Right lobe of liver (tissue), 6 donors: ENCODE measurements at regions not wholly inside any gene's neighbourhood (a gene's known extent, or its start where the extent isn't known, plus 50 kb on each side); places are given as distances from the start of the nearest gene placed in this dataset.

Experiments used
- ATAC-seq, 4 donors: fragments of 200-7000 bp; cut with Tn5 transposase; one replicate each; pipeline ENCODE4 v1.9.1; 2020; ENCODE audit warnings: mild to moderate bottlenecking in 4 of 4, moderate library complexity in 4 of 4
- DNase-seq, 3 donors: peaks; one replicate each; pipeline ENCODE4 v3.0.0-alpha.2; 2020
- H3K27ac ChIP-seq, 3 donors: fragments of 200-600 bp; one replicate each; pipeline ENCODE4 v1.8.0; 2022
- H3K27me3 ChIP-seq, 2 donors: fragments of 200-600 bp; one replicate each; pipeline ENCODE4 v1.8.0; 2022
- H3K36me3 ChIP-seq, 4 donors: fragments of 200-600 bp; sonication (generic) in 1 of 4; one replicate each; pipeline versions ENCODE4 v1.5.1 to v1.8.0; 2017 to 2022; ENCODE audit warnings: control low read depth in 1 of 4
- H3K4me1 ChIP-seq, 4 donors: fragments of 200-600 bp; sonication (generic) in 1 of 4; one replicate each; pipeline versions ENCODE4 v1.5.1 to v1.8.0; 2017 to 2022; ENCODE audit warnings: control low read depth in 1 of 4
- H3K4me3 ChIP-seq, 3 donors: fragments of 200-600 bp; one replicate each; pipeline ENCODE4 v1.8.0; 2022
- H3K9me3 ChIP-seq, 4 donors: fragments of 200-600 bp; sonication (generic) in 1 of 4; one replicate each; pipeline versions ENCODE4 v1.5.1 to v1.8.0; 2017 to 2022; ENCODE audit warnings: control low read depth in 1 of 4
- POLR2A ChIP-seq: fragments of 450-650 bp; IDR thresholded peaks from one replicate; pipeline ENCODE4 v1.6.1; 2017; ENCODE audit warnings: antibody characterized with exemption, mild to moderate bottlenecking
- WGBS: methylation state at CpG from one replicate; pipeline ENCODE4 v1.1.6; 2018; ENCODE audit warnings: low coverage, low lambda C conversion rate; ENCODE audit not compliant: insufficient coverage; ENCODE audit errors: missing lambda C conversion rate; 5-methylcytosine and 5-hydroxymethylcytosine counted together
- intact Hi-C, 2 donors: fragments of 100-400 bp; cut with DNase I; formaldehyde crosslinking; loops; one replicate each; pipeline versions ENCODE4 v1.11.2 to v1.14.1; 2022
- TF ChIP-seq, protein P1 (sequence below), 4 donors: fragments of 200-600 bp in 3 of 4; fragments of 450-650 bp in 1 of 4; IDR thresholded peaks; one replicate each; pipeline versions ENCODE4 v1.5.1 to v1.8.0; 2016 to 2022; ENCODE audit warnings: antibody characterized with exemption in 4 of 4, mild to moderate bottlenecking in 2 of 4
- donor health status: DM: no; HTN: yes; CAD: no.
- donor health status: DM: no; HTN: no; CAD: no.
- donor health status: DM: no; HTN: no; CAD: no.
- donor health status: DM: no; HTN: yes; CAD: no.
- donor health status: DM: no; HTN: yes; CAD: no.

DNA sequence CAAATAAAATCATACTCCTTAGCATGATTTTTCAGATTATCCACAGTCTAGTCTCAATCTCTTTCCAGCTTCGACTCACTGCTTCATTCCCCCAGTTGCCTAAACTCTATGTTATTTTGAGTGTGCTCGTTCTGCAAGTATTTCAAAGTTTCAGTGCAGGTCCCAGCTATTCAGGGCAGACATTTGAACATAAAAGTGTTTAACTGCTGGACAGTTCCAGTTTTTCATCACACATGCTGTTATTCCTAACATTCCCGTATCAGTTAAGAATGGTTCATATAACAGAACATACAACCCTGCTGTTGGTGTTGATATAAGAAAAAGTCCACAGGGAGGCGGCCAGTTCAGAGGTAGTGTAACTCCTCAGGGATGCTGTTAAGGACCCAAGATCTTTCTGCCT lies 113.3 kb downstream of the SLIT2 start:
- WGBS: 54% methylated on average over 4 of the region's 4 CpGs

DNA sequence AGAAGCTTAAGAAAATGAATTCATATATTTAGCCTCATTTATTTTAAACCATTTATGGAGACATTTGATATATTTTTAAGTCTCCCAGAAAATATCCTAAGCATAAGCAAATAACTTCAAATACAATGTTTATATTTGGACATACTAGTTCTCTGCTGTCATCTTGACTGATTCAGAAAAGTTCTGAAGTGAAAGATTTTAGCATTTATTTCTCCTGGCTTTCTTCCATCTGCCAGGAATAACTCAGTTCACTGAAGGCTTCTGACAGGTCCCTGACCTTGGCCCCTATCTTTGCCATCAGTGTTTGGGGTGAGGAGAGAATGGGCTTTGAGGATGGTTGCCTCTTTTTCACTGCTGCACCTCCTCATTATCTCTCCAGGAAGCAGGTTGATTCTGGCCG lies 115.7 kb downstream of the SLIT2 start:
- intact Hi-C loops: no loop called here
- ATAC-seq: no peak
- H3K36me3 ChIP-seq: no peaks in the 10 kb centered on the region
- H3K4me1 ChIP-seq: no peaks in the 10 kb centered on the region
- no peaks in the 10 kb centered on the region for H3K27me3 ChIP-seq
- TF ChIP-seq POLR2A: no peak
- TF ChIP-seq, protein P1, sequence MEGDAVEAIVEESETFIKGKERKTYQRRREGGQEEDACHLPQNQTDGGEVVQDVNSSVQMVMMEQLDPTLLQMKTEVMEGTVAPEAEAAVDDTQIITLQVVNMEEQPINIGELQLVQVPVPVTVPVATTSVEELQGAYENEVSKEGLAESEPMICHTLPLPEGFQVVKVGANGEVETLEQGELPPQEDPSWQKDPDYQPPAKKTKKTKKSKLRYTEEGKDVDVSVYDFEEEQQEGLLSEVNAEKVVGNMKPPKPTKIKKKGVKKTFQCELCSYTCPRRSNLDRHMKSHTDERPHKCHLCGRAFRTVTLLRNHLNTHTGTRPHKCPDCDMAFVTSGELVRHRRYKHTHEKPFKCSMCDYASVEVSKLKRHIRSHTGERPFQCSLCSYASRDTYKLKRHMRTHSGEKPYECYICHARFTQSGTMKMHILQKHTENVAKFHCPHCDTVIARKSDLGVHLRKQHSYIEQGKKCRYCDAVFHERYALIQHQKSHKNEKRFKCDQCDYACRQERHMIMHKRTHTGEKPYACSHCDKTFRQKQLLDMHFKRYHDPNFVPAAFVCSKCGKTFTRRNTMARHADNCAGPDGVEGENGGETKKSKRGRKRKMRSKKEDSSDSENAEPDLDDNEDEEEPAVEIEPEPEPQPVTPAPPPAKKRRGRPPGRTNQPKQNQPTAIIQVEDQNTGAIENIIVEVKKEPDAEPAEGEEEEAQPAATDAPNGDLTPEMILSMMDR (IDR thresholded peaks at IDR 0.05): no peak
- H3K9me3 ChIP-seq: no peaks in the 10 kb centered on the region
- DNase-seq: no peak
- H3K27ac ChIP-seq: no peak overlapping the region
- 33% methylated on average over 1 of the region's 1 CpG for WGBS
- H3K4me3 ChIP-seq: no peak overlapping the region

More for the DNA sequence above, 113.3 kb downstream of the SLIT2 start:
- H3K27ac ChIP-seq: no peak overlapping the region
- TF ChIP-seq, protein P1 (IDR thresholded peaks at IDR 0.05): no peak
- no peak for TF ChIP-seq POLR2A
- ATAC-seq (no peak), DNase-seq (no peak)
- H3K27me3 ChIP-seq: no peaks in the 10 kb centered on the region
- H3K9me3 ChIP-seq: no peaks in the 10 kb centered on the region
- no peaks in the 10 kb centered on the region for H3K4me1 ChIP-seq
- H3K36me3 ChIP-seq: no peaks in the 10 kb centered on the region
- intact Hi-C loops: no loop called here
- no peak overlapping the region for H3K4me3 ChIP-seq

DNA sequence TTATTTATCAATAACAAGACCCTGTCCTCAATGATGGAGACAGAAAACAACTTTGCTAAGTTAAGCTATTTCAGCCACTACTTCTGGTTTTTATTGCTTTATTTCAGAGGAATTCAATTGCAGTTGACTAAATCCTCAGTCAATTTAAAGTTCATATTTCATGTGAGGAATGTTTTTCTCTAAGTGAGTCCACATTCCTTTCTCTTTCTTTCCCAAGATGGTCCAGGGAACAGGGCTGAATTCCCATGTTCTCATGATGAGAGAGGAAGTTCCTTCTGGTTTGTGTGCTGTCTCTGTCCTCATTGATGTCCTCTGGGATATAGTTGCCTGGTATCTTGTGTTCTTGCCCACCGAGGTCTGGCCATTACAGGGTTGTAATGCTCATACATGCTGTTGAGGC lies 117.2 kb downstream of the SLIT2 start:
- 60% methylated on average over 1 of the region's 1 CpG for WGBS
- ATAC-seq: no peak
- Histone ChIP-seq H3K9me3 (no peaks in the 10 kb centered on the region), H3K4me1 (no peaks in the 10 kb centered on the region), H3K36me3 (no peaks in the 10 kb centered on the region), H3K27ac (no peak overlapping the region), H3K4me3 (no peak overlapping the region), H3K27me3 (no peaks in the 10 kb centered on the region)
- DNase-seq: no peak
- TF ChIP-seq POLR2A: no peak
- TF ChIP-seq, protein P1 (IDR thresholded peaks at IDR 0.05): no peak
- intact Hi-C loops: no loop called here

DNA sequence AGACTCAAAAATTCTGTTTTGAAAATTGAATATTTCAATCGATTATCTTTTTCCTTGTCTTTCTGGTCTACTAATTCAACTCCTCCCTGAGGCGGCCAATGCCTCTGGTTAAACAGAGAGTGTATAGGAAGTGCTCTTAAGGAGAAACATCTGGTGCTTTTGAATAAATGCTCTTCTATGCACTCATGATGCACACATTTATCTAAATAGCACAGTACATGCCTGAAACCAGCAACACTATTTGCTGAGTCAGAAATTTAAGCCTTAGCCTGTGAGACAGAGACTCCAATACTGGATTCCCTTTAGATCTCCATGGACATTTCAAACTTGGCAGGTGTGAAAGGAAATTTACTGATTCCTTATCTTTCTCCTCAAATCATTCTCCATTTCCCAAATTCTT lies 118.6 kb downstream of the SLIT2 start:
- no peaks in the 10 kb centered on the region for H3K9me3 ChIP-seq

More for the DNA sequence above, 118.6 kb downstream of the SLIT2 start:
- intact Hi-C loops: no loop called here
- no peaks in the 10 kb centered on the region for H3K36me3 ChIP-seq
- DNase-seq (no peak), ATAC-seq (no peak)
- H3K27ac ChIP-seq: no peak overlapping the region
- 71% methylated on average over 2 of the region's 2 CpGs for WGBS
- H3K4me1 ChIP-seq: no peaks in the 10 kb centered on the region
- no peaks in the 10 kb centered on the region for H3K27me3 ChIP-seq
- TF ChIP-seq POLR2A: no peak
- TF ChIP-seq, protein P1 (IDR thresholded peaks at IDR 0.05): no peak
- H3K4me3 ChIP-seq: no peak overlapping the region
